Thyroid gland (tissue), 4 donors: ENCODE measurements at regions not wholly inside any gene's neighbourhood (a gene's known extent, or its start where the extent isn't known, plus 50 kb on each side); places are given as distances from the start of the nearest gene placed in this dataset.

Experiments
- POLR2A ChIP-seq, 2 donors: fragments of 450-650 bp; IDR thresholded peaks; one replicate each; pipeline ENCODE4 v1.6.1; 2017; ENCODE audit warnings: antibody characterized with exemption in 2 of 2, mild to moderate bottlenecking in 2 of 2, moderate library complexity in 1 of 2
- TF ChIP-seq, protein P1 (sequence below), 6 experiments: fragments of 200-600 bp in 3 of 6; fragments of 450-650 bp in 3 of 6; sonication (generic) in 3 of 6; IDR thresholded peaks; one replicate each; pipeline ENCODE4 v1.5.1; 2016 to 2019; ENCODE audit warnings: antibody characterized with exemption in 6 of 6, mild to moderate bottlenecking in 2 of 6, inconsistent platforms in 1 of 6, moderate library complexity in 1 of 6

DNA sequence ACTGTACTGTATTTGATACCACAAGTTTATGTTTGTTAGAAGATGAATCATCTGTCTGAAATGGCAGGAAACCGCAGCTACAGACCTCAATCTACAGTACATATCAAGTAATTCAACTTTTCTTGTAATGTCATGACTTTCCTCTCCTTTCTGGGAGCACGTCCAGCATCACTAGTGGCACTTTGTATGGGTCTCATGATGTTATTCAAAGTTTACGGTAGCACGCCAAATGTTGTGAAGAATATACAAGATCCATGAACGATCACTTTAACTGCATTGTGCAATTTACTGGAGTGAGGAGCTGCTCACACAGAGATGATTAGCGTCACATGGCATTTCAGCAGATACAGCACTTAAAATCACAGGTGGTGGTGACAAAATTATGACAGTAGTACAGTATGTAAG, 257.8 kb upstream of the GNAI1 start:
- TF ChIP-seq, protein P1, sequence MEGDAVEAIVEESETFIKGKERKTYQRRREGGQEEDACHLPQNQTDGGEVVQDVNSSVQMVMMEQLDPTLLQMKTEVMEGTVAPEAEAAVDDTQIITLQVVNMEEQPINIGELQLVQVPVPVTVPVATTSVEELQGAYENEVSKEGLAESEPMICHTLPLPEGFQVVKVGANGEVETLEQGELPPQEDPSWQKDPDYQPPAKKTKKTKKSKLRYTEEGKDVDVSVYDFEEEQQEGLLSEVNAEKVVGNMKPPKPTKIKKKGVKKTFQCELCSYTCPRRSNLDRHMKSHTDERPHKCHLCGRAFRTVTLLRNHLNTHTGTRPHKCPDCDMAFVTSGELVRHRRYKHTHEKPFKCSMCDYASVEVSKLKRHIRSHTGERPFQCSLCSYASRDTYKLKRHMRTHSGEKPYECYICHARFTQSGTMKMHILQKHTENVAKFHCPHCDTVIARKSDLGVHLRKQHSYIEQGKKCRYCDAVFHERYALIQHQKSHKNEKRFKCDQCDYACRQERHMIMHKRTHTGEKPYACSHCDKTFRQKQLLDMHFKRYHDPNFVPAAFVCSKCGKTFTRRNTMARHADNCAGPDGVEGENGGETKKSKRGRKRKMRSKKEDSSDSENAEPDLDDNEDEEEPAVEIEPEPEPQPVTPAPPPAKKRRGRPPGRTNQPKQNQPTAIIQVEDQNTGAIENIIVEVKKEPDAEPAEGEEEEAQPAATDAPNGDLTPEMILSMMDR (IDR thresholded peaks at IDR 0.05) = no peak
- TF ChIP-seq POLR2A (IDR thresholded peaks at IDR 0.05) = no peak
